ENCODE measurements at regions not wholly inside any gene's neighbourhood (a gene's known extent, or its start where the extent isn't known, plus 50 kb on each side); places are given as distances from the start of the nearest gene placed in this dataset.

DNA sequence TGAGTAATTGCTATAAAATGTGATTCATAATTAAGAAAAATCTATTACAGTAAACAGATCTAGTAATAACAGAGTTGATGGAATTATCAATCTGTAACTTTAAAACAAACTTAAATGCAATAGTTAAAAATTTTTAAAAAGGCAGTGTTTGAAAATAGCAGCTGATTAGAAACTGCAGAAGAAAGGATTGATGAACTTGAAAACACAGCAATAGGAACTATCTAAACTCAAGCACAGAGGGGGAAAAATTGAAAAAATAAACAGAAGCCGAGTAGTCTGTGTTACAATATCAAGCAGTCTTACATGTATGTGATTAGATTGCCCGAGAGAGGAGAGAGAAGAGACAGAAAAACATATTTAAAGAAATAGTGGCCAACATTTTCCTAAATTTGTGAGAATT is 569.0 kb upstream of the B3GALT2 start:
- DNase-seq (ENCODE audit: low spot score), result no peak
- intact Hi-C loops (cut with DNase I), result no loop called here

DNA sequence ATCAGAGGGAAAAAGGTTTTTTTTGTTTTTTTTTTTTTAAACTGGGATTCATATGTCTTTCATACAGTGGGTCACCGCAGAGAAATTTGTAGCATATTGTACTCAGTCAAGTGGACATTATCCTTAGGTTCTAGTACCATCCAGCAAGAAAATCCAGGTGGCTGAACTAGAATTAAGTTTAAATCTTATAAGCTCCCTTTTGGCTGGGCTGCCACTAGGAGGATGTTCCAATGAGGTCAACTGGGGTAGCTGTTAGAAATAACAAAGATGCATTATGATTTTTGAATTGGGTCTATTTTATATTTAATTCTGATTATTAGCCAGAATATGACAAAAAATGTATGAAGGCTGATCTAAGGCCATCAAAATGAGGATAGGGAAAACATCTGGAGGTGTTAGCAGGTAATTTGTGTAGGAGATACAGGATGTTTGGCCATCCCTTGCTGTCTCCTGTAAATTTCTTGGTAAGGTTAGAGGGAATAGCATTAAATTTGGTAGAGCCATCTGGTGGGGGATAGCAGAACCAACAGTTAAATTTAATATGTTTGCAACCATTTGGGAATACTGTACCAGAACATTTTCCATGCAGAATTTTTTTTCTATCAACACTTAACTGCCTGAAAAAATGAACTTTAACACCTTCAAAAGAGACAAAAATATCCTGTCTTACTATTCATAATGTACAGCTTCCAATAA is 568.5 kb upstream of the B3GALT2 start:
- DNase-seq (ENCODE audit: low spot score), result no peak
- intact Hi-C loops (cut with DNase I), result no loop called here

DNA sequence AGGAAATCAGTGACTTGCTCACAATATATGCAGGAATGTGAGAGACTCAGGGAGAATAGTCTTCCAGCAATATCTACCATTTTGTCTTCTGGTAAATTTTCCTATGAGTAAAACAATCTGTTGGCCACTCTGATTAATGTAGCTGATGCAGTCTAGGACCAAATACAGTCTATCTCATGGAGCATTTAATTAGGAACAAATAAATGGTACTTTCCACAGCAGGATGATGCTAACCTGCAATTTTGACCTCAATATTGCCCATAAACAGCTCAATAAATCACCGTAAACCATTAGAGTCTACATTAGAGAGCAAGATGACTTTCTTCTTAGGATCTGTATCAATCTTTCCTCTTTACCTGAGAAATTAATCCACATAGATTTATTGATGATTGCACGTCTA is 567.7 kb upstream of the B3GALT2 start:
- no peak for DNase-seq (ENCODE audit: low spot score)
- intact Hi-C loops (cut with DNase I), result no loop called here

DNA sequence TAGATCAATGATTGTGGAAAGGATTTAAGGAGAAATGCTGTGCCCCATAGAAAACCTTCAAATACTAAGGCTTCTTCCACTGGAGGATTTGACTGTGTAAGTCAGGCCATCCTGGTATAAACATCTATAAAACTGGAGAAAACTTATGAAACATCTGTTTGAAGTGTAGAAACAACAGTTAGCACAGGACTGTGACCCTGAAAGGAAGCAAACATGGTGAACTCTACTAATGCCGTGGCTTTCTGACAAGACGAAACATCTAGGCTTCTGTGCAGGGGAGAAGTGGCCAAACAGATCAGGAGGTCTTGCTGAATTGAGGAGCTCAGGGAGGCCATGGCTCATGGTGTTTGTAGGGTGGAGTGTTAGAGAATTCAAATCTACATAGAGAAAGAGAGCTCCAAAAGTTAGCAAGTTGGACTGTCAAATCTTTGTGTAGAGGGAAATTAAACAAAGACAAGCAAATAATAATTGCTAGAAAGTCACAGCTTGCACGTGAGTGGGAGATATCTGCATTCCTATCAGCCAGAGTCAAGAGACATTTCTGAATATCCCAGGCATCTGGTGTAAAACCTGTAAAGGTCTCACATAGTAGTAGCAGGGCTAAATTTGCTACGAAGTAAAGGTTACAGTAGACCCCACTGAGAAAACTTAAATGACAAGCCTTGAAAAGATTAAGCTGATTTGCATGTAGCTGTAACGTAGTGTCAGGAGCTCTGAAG is 566.8 kb upstream of the B3GALT2 start:
- intact Hi-C loops (cut with DNase I), result no loop called here
- no peak for DNase-seq (ENCODE audit: low spot score)

DNA sequence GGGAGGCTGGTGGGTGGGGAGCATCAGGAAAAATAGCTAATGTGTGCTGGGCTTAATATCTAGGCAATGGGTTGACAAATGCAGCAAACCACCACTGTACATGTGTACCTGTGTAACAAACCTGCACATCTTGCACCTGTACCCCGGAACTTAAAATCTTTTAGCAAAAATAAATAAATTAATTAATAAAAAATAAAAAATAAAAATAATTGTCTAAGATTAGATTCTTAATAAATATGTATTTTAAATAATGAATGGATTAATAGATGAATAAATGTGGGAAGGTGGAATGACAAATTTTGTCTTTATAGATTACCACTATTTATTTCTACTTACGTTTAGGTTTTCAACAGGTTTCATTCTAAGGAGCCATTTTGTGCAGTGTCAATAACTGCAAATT is 563.5 kb upstream of the B3GALT2 start:
- intact Hi-C loops (cut with DNase I), result no loop called here
- no peak for DNase-seq (ENCODE audit: low spot score)

DNA sequence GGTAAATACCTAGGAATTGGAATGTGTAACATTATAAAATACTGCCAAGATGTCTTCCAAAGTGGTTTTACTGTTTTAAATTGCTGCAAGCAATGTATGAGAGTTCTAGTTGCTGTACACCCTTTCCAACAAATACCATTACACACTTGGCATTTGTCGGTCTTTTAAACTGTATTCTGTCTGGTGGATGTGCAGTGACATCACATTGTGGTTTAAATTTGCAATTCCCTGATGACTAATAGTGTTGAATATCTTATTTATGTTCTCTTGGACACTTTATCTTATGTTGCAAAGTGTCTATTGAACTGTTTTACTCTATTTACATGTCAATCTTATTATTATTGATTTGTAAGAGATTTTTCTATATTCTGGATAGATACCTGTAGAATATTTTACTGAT is 561.2 kb upstream of the B3GALT2 start:
- DNase-seq (ENCODE audit: low spot score), result no peak
- intact Hi-C loops (cut with DNase I), result no loop called here

DNA sequence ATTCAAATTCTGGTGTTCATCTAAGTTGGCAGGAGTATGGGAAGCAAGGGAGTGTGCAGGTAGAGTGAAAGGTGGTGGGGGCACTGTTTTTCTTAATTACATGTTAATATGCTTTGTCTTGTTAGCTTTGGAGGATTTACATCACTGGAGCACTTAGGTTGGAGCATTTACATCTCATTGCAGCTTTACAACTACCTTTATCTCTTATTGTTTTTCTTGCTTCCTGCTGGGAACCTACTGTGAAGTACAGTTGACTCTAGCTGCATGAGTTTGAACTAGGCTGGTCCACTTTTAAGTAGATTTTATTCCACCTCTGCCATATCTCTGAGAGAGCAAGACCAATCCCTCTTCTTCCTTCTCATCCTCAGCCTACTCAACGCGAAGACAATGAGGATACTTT is 554.8 kb upstream of the B3GALT2 start:
- no peak for DNase-seq (ENCODE audit: low spot score)
- intact Hi-C loops (cut with DNase I), result no loop called here

DNA sequence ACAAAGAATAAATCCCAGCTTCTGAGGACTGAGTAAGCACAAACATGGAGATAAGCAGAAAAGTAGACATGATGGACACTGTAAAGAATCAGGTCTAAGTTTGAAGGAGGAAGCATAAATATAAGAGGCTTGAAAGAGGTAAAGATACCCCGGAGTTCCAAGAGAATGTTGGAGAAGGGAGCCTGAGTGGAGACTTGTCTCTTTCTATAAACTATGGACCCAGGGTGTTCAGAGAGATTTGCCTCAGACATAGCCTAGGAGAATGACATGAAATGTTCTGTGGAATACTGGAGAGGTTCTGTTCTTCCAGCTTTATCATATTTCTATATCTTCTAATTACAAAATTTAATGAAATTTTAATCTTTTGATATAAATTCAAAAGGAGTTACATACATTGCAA is 554.3 kb upstream of the B3GALT2 start:
- DNase-seq (ENCODE audit: low spot score), result no peak
- intact Hi-C loops (cut with DNase I), result no loop called here

DNA sequence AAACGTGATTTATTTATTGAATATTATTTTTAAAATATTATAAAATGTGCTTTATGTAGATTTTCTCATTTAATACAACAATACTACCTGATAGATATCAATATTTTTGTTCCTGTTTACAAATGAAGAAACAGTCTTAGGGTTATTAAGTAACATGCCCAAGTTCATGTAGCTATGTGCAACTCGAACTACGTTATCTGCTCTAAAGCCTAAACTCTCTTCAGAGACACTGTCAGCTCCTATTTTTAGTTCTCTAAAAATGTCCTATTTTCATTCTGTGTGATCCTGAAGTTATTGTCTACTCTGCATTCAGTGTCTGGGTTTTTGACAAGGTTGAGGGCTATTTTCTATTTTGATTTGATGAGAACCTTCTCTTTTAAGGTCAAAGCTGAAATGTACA is 550.1 kb upstream of the B3GALT2 start:
- intact Hi-C loops (cut with DNase I), result no loop called here
- no peak for DNase-seq (ENCODE audit: low spot score)

DNA sequence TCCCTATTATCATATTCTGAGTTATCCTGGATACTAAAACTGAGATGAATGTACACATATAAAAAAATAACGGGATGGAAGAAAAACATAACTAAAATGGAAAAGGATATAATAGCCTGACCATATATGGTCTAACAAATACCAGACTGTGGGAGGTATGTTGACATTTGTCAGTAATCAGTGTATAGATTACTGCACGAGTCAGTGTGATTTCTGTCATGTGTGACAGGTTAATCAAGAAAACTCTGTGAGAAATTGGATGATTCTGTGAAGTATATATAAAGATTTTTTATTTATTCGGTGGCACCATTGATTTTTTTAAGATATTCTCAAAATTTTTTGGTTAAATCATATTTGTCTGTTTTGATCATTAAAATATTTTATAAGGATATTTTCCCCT is 547.3 kb upstream of the B3GALT2 start:
- no peak for DNase-seq (ENCODE audit: low spot score)
- intact Hi-C loops (cut with DNase I), result no loop called here

DNA sequence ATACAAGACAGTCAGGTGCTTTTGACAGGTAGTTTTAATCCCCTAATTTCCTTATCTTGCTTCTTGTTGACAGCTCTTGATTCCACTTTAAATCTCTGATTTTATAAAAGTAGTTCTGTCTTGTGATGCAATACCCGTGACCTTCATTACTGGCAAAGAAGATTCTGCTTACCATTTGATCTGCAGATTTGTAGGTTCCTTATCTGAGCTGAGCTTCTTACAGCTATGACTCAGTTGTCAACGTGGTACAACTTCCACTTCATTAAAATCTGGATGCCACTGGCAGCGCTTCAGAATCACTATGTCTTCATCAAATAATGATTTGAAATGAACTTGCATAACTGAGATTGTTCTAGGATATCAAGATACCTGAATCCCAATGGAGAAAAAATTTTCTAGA is 543.6 kb upstream of the B3GALT2 start:
- intact Hi-C loops (cut with DNase I), result no loop called here
- DNase-seq (ENCODE audit: low spot score), result no peak

DNA sequence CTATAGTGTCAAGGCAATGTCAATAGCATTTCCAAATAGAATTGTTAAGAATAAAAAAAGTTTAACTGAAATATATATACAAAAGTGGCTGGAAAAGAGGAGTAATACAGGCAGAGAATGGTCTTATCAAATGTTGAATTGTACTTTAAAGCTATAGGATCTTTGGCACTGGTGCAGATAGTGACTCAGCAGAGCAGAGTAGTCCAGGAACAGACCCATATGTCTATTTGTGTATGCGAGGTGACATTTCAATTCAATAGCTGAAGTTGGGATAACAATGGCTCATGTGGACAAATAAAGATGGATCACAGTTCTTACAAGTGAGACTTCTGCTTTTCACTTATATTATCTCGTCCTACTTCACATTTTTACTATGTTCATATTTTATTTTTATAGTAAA is 543.0 kb upstream of the B3GALT2 start:
- intact Hi-C loops (cut with DNase I), result no loop called here
- no peak for DNase-seq (ENCODE audit: low spot score)

DNA sequence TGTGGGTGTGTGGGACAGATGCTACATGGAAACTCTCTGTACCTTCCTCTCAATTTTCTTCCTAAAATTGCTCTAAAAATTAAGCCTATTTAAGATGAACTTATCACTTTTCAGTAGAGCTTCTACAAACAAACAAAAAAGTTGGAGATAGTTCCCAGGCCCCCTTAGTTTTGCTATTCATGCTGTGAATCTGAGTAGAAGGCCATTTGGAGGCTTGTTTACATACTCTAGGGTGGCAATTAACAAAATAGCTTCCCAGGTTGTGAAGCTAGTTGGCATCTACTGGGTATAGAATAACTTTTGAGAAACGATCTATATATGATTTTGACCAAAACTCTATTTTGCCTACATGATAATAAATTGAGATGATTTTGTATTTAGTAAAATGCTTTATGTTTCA is 541.4 kb upstream of the B3GALT2 start:
- DNase-seq (ENCODE audit: low spot score), result no peak
- intact Hi-C loops (cut with DNase I), result no loop called here

DNA sequence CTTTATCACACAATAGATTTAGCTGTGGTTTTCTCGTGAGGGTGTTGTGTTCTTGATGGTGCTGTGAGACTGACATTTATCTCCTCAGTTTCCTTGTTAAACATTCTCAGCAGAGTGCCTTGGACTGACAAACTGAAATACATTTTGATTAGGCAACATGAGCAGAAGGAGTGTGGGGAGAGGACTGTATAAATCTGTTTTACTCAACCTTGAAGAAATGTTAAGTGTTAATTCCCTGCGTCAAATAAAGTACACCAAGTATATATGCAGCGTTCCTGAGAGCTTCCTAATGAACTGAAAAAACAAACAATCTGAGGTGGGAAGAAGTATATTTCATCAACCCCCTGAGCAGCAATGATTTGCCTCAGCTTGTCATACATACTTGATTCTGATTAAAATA is 540.3 kb upstream of the B3GALT2 start:
- no peak for DNase-seq (ENCODE audit: low spot score)
- intact Hi-C loops (cut with DNase I), result no loop called here

DNA sequence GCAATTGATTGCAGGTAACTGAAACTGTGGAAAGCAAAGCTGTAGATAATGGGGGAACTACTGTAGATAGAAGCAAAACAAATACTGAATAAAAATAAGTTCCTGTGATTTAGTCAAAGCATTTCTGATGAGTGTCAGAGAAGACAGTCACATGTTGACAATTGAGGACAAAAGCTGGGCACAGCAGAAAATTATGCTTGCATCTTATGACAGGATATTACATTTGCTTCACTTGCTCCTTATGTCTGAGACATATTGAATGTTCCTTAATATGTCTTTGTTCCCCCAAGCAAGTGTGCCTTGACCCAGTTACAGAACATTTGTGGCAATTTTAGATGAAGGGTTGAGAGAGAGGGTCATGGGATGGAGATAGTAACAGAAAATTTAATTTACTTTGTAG is 526.0 kb upstream of the B3GALT2 start:
- intact Hi-C loops (cut with DNase I), result no loop called here
- DNase-seq (ENCODE audit: low spot score), result no peak

DNA sequence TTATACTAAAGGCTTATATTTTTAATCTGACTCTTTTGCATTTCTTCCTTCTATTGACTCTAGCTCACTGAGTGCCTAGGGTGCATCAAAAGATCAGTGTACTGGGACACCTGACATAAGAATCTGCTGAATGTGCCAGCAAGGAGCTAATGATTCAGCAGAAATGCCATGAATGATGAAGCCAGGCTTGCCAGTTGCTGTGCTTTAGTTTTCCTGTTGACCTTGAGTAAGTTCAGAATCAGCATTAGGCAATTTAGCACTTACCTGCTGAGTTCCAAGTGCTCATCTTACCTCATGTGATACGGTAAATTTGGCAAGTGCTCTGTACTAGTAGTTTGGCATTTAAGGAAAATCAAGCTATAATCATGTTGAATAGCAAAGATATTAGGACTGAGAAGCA is 523.2 kb upstream of the B3GALT2 start:
- intact Hi-C loops (cut with DNase I), result no loop called here
- DNase-seq (ENCODE audit: low spot score), result no peak

DNA sequence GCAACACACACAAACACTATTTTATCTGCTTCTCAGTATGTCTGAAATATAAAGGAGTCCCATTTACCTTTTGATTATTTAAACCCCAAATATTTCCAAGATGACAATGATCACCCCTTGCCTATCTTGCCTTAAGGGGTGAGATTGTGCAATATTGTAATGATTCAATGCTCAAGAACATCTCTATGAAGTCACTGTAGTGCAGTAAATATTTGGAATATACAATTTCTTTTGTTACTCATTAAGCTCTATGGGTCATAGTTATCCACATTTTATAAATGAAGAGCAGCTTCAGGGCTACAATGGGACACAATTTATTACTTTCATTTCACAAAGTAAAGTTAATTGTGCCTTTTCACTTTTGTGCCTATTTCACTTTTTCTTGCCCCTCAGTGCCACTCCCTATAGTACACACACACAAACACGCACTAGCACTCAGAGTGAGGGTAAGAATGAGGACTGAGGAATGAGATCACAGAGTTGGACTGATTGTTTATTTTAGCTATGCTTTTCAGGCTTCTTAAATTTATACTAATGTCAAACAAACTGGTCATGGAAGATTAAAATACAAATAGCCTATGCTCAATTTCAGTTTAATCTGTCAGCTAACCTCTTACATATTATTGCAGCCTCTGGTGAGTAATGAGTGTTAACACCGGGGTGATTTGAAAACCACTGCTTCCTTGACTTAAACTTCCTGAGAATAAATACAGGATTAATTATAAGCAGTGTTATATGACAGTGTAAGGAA is 521.0 kb upstream of the B3GALT2 start:
- DNase-seq (ENCODE audit: low spot score), result no peak
- intact Hi-C loops (cut with DNase I), result no loop called here

DNA sequence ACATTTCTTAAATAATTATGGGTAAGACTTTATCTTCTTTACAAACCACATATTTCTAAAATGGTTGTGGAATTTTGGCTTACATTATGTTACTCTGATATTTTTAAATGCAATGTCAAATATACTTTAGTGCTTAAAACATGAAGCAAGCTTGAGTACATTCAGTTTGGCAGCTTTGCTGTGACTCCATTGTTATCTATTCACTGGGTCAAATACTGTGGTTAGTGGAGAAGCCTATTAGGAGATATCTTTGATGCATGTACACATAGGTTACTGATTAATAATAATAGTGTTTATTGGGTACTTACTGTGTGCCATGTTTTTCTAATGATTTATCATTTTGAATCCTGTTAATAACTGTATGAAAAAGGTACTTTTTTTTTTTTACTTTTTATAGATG is 520.4 kb upstream of the B3GALT2 start:
- intact Hi-C loops (cut with DNase I), result no loop called here
- no peak for DNase-seq (ENCODE audit: low spot score)

DNA sequence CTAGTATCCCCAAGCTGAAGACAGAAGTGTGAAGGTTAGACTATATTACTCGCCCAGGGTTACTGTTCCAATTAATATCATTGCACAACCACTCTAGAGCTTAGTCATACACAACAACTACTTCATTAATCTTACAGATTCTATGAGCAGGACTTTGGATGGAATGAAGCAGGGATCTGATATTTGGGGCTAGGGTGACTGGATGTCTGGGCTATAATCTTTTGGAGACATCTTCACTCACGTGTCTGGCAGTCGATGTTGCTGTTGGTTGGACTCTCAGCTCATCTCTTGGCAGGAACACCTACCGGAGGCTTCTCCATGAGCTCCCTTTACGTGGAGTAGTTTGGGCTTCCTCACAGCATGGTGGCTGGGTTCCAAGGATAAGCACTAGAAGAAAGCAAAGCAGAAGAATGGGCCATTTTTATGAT is 519.2 kb upstream of the B3GALT2 start:
- intact Hi-C loops (cut with DNase I), result no loop called here
- DNase-seq (ENCODE audit: low spot score), result no peak

DNA sequence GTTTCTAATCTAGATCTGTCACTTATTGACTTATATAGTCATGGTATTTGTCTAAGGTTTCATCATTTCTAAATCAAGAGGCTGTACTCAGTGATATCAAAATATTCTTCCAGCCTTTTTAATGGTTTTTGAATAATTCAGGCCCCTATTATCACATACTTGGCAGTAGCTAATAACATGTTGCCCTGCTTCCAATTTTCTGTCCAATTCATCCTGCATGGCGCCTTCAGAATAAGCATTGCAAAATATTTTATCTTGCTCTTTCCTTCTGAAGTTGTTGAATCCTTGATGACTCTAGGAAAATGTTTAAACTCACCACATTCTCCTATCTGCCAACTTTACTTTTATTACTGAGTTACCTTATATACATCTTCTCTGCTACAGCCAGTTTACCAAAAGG is 517.2 kb upstream of the B3GALT2 start:
- intact Hi-C loops (cut with DNase I), result no loop called here
- no peak for DNase-seq (ENCODE audit: low spot score)

DNA sequence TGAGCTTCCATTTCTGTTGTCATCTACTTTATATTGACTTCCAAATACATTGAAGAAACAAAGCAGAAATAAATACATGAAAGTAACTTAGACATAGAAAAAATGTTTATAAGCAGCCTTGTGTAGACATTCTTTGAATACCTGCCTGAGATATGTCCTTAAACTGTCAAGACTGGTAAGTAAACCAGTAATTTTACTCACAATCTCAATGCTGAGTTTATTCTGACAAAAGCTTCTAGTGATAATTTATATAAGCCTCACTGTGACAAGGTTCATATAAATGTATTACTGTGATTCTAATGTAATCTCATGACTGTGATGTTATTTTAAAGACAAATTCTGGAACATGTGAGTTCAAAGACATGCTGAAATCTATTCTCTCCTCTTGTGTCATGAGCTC is 516.7 kb upstream of the B3GALT2 start:
- intact Hi-C loops (cut with DNase I), result no loop called here
- no peak for DNase-seq (ENCODE audit: low spot score)
